ENCODE measurements at regions not wholly inside any gene's neighbourhood (a gene's known extent, or its start where the extent isn't known, plus 50 kb on each side); places are given as distances from the start of the nearest gene placed in this dataset.

DNA sequence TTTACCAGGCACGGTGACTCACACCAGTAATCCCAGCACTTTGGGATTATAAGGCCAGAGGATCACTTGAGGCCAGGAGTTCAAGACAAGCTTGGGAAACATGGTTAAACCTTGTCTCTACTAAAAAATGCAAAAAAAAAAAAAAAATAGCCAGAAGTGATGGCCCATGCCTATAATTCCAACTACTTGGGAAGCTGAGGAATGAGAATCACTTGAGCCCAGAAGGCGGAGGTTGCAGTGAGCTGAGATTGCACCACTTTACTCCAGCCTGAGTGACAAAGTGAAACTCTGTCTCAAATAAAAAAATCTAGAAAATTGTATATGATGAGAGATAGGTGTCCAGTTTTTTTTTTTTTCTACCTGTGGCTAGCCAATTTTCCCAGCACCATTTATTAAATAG, 578.2 kb downstream of the ANKRD7 start:
- Histone ChIP-seq H3K9ac (ENCODE audit: low read length) (no peak overlapping the region), H3K9me3 (ENCODE audit: control insufficient read depth, low read depth, low read length) (no peaks in the 10 kb centered on the region), H3K4me3 (ENCODE audit: low read length) (no peak overlapping the region)

DNA sequence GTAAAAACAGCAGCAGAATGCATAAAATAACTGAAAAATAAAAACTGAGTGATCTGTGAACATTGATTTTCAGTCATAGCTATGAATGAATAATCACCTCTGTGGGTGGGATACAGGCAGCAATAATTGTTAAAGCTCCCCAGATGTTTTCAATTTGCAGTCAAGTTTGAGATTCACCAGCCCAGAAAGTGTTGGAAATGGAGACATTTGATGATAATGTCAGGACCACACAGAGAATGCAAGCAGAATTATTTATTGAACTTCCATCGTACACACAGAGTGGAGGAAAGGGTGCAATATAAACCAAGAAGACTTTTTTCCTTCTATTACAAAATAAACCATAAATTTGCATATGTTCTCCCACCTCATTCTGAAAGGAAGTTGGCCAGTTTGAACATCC, 601.7 kb downstream of the ANKRD7 start:
- no peaks in the 10 kb centered on the region for H3K4me1 ChIP-seq (ENCODE audit: control insufficient read depth, low read depth, low read length)
- no peaks in the 10 kb centered on the region for H3K27me3 ChIP-seq (ENCODE audit: control insufficient read depth, insufficient read depth, low read length)
- H3K9me3 ChIP-seq (ENCODE audit: control insufficient read depth, low read depth, low read length), result no peaks in the 10 kb centered on the region
- H3K9ac ChIP-seq (ENCODE audit: low read length), result no peak overlapping the region
- H3K27ac ChIP-seq (ENCODE audit: low read length), result no peak overlapping the region
- H3K4me3 ChIP-seq (ENCODE audit: low read length), result no peak overlapping the region
- no peaks in the 10 kb centered on the region for H3K36me3 ChIP-seq (ENCODE audit: control insufficient read depth, low read depth, low read length)

More for the DNA sequence above, 578.2 kb downstream of the ANKRD7 start:
- Histone ChIP-seq H3K27ac (ENCODE audit: low read length) (no peak overlapping the region), H3K36me3 (ENCODE audit: control insufficient read depth, low read depth, low read length) (no peaks in the 10 kb centered on the region), H3K27me3 (ENCODE audit: control insufficient read depth, insufficient read depth, low read length) (no peaks in the 10 kb centered on the region), H3K4me1 (ENCODE audit: control insufficient read depth, low read depth, low read length) (no peaks in the 10 kb centered on the region)

DNA sequence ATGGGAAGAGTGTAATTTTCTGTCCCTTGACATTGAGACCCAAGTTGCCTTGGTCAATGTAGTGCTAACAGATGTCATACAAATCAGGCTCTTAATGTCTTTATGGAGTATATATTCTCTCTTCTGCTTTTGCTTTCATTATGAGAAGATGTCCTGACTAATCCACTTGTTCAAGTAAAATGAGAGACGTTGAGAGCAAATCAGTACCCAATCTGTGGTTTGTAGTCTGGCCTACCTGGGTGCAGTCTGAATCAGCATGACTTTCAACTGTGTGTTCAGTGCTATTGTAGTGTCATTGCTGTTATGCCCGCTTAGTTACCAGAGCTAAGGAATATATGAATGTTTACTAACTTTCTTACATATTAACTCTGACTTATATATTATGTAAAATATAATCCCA, 612.4 kb downstream of the ANKRD7 start:
- Histone ChIP-seq H3K36me3 (ENCODE audit: control insufficient read depth, low read depth, low read length) (no peaks in the 10 kb centered on the region), H3K9ac (ENCODE audit: low read length) (no peak overlapping the region), H3K9me3 (ENCODE audit: control insufficient read depth, low read depth, low read length) (no peaks in the 10 kb centered on the region), H3K27ac (ENCODE audit: low read length) (no peak overlapping the region), H3K4me3 (ENCODE audit: low read length) (no peak overlapping the region), H3K4me1 (ENCODE audit: control insufficient read depth, low read depth, low read length) (no peaks in the 10 kb centered on the region), H3K27me3 (ENCODE audit: control insufficient read depth, insufficient read depth, low read length) (no peaks in the 10 kb centered on the region)

DNA sequence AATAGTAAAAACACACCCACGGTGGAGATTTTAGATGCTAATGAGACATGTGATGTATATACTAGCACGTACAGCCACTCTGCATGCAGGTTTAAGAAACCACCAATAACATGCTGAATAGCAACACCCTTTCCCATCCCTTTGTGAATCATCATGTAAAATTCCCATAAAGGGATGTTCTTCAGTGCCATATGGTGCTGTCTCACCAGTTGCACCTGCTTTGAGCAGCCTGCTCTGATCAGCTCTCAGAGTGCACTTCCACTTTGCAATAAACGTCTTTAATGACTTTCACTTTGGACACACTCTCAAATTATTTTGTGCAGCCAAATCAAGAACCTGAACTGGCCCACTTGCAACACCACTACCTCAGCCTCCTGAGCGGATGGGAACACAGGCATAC, 615.0 kb downstream of the ANKRD7 start:
- H3K9ac ChIP-seq (ENCODE audit: low read length), result no peak overlapping the region
- H3K9me3 ChIP-seq (ENCODE audit: control insufficient read depth, low read depth, low read length), result no peaks in the 10 kb centered on the region
- no peaks in the 10 kb centered on the region for H3K36me3 ChIP-seq (ENCODE audit: control insufficient read depth, low read depth, low read length)
- no peak overlapping the region for H3K27ac ChIP-seq (ENCODE audit: low read length)
- no peaks in the 10 kb centered on the region for H3K27me3 ChIP-seq (ENCODE audit: control insufficient read depth, insufficient read depth, low read length)
- H3K4me3 ChIP-seq (ENCODE audit: low read length), result no peak overlapping the region
- no peaks in the 10 kb centered on the region for H3K4me1 ChIP-seq (ENCODE audit: control insufficient read depth, low read depth, low read length)

DNA sequence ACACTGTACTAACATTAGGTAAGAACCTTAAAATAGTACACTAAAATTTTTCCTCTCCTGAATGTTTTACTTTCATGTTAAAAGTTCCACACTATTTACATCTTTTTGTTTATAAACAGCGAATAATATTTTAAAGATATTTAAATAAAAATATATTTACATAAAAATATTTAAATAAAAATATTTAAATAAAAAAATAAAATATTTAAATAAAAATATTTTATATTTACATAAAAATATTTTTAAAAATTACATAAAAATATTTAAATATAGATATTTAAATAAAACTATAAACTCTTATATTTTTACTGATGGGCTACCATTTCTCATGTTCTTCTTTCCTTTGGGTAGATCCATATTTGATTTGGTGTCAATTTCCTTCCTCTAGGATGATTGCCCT, 619.0 kb downstream of the ANKRD7 start:
- no peak overlapping the region for H3K4me3 ChIP-seq (ENCODE audit: low read length)
- H3K4me1 ChIP-seq (ENCODE audit: control insufficient read depth, low read depth, low read length), result no peaks in the 10 kb centered on the region
- no peaks in the 10 kb centered on the region for H3K36me3 ChIP-seq (ENCODE audit: control insufficient read depth, low read depth, low read length)
- H3K27ac ChIP-seq (ENCODE audit: low read length), result no peak overlapping the region
- H3K9ac ChIP-seq (ENCODE audit: low read length), result no peak overlapping the region
- no peaks in the 10 kb centered on the region for H3K27me3 ChIP-seq (ENCODE audit: control insufficient read depth, insufficient read depth, low read length)
- H3K9me3 ChIP-seq (ENCODE audit: control insufficient read depth, low read depth, low read length), result no peaks in the 10 kb centered on the region

DNA sequence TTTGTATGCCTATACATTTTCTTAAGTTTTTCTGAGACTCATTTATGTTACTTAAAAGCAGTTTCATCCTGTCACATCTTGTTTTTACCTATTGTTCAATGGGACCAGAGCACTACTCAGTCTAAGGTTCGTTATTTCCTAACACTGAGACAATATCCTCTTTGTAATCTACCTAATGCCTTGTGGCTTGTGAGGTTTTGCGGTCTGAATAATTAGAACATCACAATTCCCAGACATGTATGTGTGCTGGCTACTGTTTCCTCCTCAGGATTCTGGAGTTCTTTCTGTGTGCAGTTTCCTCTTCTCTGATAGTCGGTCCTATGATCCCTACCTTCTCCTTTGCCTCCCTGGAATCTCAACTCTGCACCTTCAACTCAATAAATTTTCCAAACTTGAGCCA, 620.2 kb downstream of the ANKRD7 start:
- Histone ChIP-seq H3K9me3 (ENCODE audit: control insufficient read depth, low read depth, low read length) (no peaks in the 10 kb centered on the region), H3K27ac (ENCODE audit: low read length) (no peak overlapping the region), H3K4me1 (ENCODE audit: control insufficient read depth, low read depth, low read length) (no peaks in the 10 kb centered on the region), H3K27me3 (ENCODE audit: control insufficient read depth, insufficient read depth, low read length) (no peaks in the 10 kb centered on the region), H3K36me3 (ENCODE audit: control insufficient read depth, low read depth, low read length) (no peaks in the 10 kb centered on the region), H3K9ac (ENCODE audit: low read length) (no peak overlapping the region), H3K4me3 (ENCODE audit: low read length) (no peak overlapping the region)

DNA sequence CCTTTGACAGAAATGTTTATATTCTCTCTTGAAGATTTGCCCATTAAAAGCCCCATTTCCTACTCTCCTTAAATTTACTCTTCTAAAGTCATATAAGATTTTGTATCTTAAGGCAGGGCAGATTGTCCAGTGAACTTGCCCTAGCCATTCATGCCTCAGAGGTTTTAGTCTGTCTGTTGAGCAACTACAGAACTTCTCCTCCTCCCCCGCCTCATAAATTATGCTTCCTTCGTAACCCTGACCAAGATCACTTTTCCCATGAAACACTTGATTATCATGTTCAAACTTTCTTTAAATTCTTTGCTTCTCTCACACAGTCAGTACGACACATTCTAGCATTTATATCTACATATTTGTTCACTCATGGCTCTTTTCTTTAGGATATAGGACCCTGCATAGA, 621.3 kb downstream of the ANKRD7 start:
- no peak overlapping the region for H3K4me3 ChIP-seq (ENCODE audit: low read length)

DNA sequence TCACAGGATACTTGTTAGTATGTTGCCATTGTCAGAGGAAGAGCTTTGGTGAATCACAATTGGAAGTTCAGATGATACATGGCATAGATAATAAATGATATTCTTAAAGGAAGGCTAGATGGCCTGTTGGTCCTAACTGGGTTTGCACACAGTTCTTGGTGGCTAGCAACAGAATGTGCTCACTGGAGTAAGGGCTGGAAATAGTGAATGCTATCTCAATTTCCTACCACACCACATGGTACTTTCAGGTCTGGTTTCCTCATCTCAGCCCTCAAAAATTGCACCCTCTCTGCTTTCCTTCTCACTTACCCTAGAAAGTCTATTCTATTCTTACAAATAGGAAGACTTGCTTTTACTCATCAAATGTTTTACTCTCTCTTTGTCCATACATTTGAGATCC, 622.5 kb downstream of the ANKRD7 start:
- no peak overlapping the region for H3K9ac ChIP-seq (ENCODE audit: low read length)
- H3K36me3 ChIP-seq (ENCODE audit: control insufficient read depth, low read depth, low read length), result no peaks in the 10 kb centered on the region
- no peak overlapping the region for H3K27ac ChIP-seq (ENCODE audit: low read length)
- no peaks in the 10 kb centered on the region for H3K9me3 ChIP-seq (ENCODE audit: control insufficient read depth, low read depth, low read length)
- H3K4me3 ChIP-seq (ENCODE audit: low read length), result no peak overlapping the region
- no peaks in the 10 kb centered on the region for H3K27me3 ChIP-seq (ENCODE audit: control insufficient read depth, insufficient read depth, low read length)
- no peaks in the 10 kb centered on the region for H3K4me1 ChIP-seq (ENCODE audit: control insufficient read depth, low read depth, low read length)

More for the DNA sequence above, 621.3 kb downstream of the ANKRD7 start:
- no peaks in the 10 kb centered on the region for H3K27me3 ChIP-seq (ENCODE audit: control insufficient read depth, insufficient read depth, low read length)
- H3K36me3 ChIP-seq (ENCODE audit: control insufficient read depth, low read depth, low read length), result no peaks in the 10 kb centered on the region
- H3K9ac ChIP-seq (ENCODE audit: low read length), result no peak overlapping the region
- no peak overlapping the region for H3K27ac ChIP-seq (ENCODE audit: low read length)
- no peaks in the 10 kb centered on the region for H3K9me3 ChIP-seq (ENCODE audit: control insufficient read depth, low read depth, low read length)
- no peaks in the 10 kb centered on the region for H3K4me1 ChIP-seq (ENCODE audit: control insufficient read depth, low read depth, low read length)

DNA sequence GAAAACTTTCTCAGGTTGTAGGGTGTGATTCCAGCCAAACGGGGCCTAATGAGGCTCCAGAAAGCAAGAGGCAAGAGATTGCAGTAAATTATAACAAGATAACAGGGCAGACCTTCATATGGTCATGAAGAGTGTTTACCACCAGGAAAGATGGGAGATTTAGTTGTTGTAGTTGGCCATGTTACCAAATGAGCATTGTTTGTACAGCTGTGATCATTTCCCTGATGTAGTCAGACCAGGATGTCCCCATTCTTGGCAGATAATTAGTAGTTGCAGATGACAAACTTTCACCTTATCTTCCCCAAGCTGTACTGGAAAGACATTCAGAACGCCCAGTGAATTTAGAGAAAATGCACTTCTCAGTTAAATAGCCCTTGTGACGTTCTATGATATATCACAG, 630.8 kb downstream of the ANKRD7 start:
- H3K4me3 ChIP-seq (ENCODE audit: low read length), result no peak overlapping the region
- H3K27ac ChIP-seq (ENCODE audit: low read length), result no peak overlapping the region
- no peak overlapping the region for H3K9ac ChIP-seq (ENCODE audit: low read length)
- H3K27me3 ChIP-seq (ENCODE audit: control insufficient read depth, insufficient read depth, low read length), result no peaks in the 10 kb centered on the region
- H3K9me3 ChIP-seq (ENCODE audit: control insufficient read depth, low read depth, low read length), result no peaks in the 10 kb centered on the region
- no peaks in the 10 kb centered on the region for H3K36me3 ChIP-seq (ENCODE audit: control insufficient read depth, low read depth, low read length)
- no peaks in the 10 kb centered on the region for H3K4me1 ChIP-seq (ENCODE audit: control insufficient read depth, low read depth, low read length)

DNA sequence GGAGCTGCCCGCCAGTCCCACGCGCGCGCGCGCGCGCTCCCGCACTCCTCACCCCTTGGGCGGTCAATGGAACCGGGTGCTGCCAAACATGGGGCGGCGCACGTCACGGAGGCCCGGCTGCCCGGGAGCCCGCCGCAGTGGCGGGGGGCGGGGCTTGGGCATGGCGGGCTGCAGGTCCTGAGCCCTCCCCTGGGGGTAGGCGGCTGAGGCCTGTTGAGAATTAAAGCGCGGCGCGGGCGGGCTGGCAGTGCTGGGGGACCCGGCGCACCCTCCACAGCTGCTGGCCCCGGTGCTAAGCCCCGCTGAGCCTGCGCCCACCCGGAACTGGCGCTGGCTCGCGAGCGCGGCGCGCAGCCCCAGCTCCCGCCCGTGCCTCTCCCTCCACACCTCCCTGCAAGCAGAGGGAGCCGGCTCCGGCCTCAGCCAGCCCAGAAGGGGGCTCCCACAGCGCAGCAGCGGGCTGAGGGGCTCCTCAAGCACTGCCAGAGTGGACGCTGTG, 634.2 kb downstream of the ANKRD7 start:
- H3K4me3 ChIP-seq (ENCODE audit: low read length), result no peak overlapping the region
- no peaks in the 10 kb centered on the region for H3K27me3 ChIP-seq (ENCODE audit: control insufficient read depth, insufficient read depth, low read length)
- no peak overlapping the region for H3K27ac ChIP-seq (ENCODE audit: low read length)
- H3K36me3 ChIP-seq (ENCODE audit: control insufficient read depth, low read depth, low read length), result no peaks in the 10 kb centered on the region
- H3K9me3 ChIP-seq (ENCODE audit: control insufficient read depth, low read depth, low read length), result no peaks in the 10 kb centered on the region
- no peaks in the 10 kb centered on the region for H3K4me1 ChIP-seq (ENCODE audit: control insufficient read depth, low read depth, low read length)
- no peak overlapping the region for H3K9ac ChIP-seq (ENCODE audit: low read length)

DNA sequence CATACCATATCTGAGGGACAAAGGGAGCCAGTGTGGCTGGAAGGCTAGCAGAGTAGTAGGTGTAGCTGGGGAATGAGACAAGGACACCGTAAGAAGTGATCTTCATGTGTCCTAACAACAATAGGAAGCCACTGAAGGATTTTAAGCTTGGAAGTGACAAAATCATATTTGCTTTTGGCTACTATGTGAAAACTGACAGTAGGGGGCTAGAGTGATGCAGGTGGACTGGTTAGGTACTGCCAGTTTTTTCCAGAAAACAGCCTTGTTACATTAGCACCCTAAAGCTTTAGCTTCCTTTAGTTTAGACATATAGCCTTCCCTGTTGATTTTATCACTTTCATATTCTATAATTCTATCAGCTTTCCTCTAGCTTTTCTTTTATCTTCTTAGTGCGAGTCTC, 637.1 kb downstream of the ANKRD7 start:
- Histone ChIP-seq H3K36me3 (ENCODE audit: control insufficient read depth, low read depth, low read length) (no peaks in the 10 kb centered on the region), H3K9ac (ENCODE audit: low read length) (no peak overlapping the region), H3K27me3 (ENCODE audit: control insufficient read depth, insufficient read depth, low read length) (no peaks in the 10 kb centered on the region), H3K4me3 (ENCODE audit: low read length) (no peak overlapping the region), H3K9me3 (ENCODE audit: control insufficient read depth, low read depth, low read length) (no peaks in the 10 kb centered on the region), H3K4me1 (ENCODE audit: control insufficient read depth, low read depth, low read length) (no peaks in the 10 kb centered on the region), H3K27ac (ENCODE audit: low read length) (no peak overlapping the region)

DNA sequence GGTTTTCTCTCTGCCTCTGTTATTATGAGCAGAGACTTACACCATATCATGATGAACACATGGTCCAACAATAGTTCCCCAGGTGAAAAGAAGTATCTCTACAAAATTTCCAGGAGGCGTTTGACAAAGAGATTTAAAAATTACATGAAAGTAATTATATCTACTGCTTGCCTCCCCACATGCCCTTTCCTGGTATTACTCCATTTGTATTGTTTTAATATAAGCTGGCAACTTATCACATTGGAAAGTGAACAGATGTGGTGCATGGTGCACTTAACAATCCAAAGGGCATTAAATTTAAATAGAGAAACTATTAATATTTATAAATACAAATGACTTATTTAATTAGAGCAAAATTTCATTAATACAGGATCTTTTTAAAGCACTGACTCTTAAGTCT, 638.2 kb downstream of the ANKRD7 start:
- H3K4me1 ChIP-seq (ENCODE audit: control insufficient read depth, low read depth, low read length), result no peaks in the 10 kb centered on the region
- H3K4me3 ChIP-seq (ENCODE audit: low read length), result no peak overlapping the region
- H3K36me3 ChIP-seq (ENCODE audit: control insufficient read depth, low read depth, low read length), result no peaks in the 10 kb centered on the region
- H3K9ac ChIP-seq (ENCODE audit: low read length), result no peak overlapping the region
- H3K9me3 ChIP-seq (ENCODE audit: control insufficient read depth, low read depth, low read length), result no peaks in the 10 kb centered on the region
- no peak overlapping the region for H3K27ac ChIP-seq (ENCODE audit: low read length)
- H3K27me3 ChIP-seq (ENCODE audit: control insufficient read depth, insufficient read depth, low read length), result no peaks in the 10 kb centered on the region

Measured in iPS-18a (cell line).